Type B pancreatic cell (in vitro differentiated cells): ENCODE measurements at regions not wholly inside any gene's neighbourhood (a gene's known extent, or its start where the extent isn't known, plus 50 kb on each side); places are given as distances from the start of the nearest gene placed in this dataset.

ENCODE experiments used
- DNase-seq: peaks from one replicate; pipeline ENCODE4 v3.0.0; 2021; ENCODE audit warnings: mixed read lengths; ENCODE audit not compliant: unreplicated experiment; ENCODE audit errors: extremely low spot score
- H3K27ac Mint-ChIP-seq: 2 replicates; pipeline ENCODE4 v1.8.0; 2021; ENCODE audit warnings: mild to moderate bottlenecking, mixed read lengths
- H3K27me3 Mint-ChIP-seq: 2 replicates; pipeline ENCODE4 v1.8.0; 2021; ENCODE audit warnings: mixed read lengths
- H3K36me3 Mint-ChIP-seq: 2 replicates; pipeline ENCODE4 v1.8.0; 2021; ENCODE audit warnings: mixed read lengths
- H3K4me1 Mint-ChIP-seq: one replicate; pipeline ENCODE4 v1.8.0; 2021; ENCODE audit warnings: mixed read lengths; ENCODE audit not compliant: unreplicated experiment
- H3K4me3 Mint-ChIP-seq: 2 replicates; pipeline ENCODE4 v1.8.0; 2021; ENCODE audit warnings: mild to moderate bottlenecking, mixed read lengths
- H3K9me3 Mint-ChIP-seq: 2 replicates; pipeline ENCODE4 v1.8.0; 2021; ENCODE audit warnings: mixed read lengths
- CTCF ChIP-seq: fragments of 200-600 bp; sonication (generic); conservative IDR thresholded peaks from 2 replicates; pipeline ENCODE4 v1.5.0; 2021; ENCODE audit warnings: antibody characterized with exemption, mild to moderate bottlenecking

DNA sequence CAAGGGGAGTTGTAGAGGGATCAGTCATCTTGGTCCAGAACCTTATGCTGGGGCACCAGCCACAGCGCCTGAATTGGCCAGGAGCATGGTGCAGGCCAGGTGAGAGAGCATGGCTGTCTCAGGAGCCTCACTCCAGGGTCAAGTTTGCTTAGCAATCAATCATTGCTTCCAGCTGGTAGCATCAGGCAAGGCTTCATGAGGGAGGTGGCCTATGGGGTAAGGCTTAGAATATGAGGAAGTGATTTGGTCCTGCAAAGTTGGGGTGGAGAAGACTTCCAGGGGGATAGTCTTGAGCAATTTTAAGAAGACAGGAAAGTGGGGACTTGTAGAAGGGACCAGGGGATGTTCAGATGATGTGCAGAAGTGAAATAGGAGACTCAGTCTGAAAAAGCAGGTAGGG lies 53.9 kb upstream of the PITX1 start:
- DNase-seq: no peak
- no peaks in the 10 kb centered on the region for H3K4me1 Mint-ChIP-seq
- peaks cover 46% of the 10 kb centered on the region for H3K27me3 Mint-ChIP-seq
- H3K27ac Mint-ChIP-seq: no peak overlapping the region
- TF ChIP-seq CTCF: no peak
- H3K4me3 Mint-ChIP-seq: no peak overlapping the region
- H3K36me3 Mint-ChIP-seq: no peaks in the 10 kb centered on the region
- H3K9me3 Mint-ChIP-seq: no peaks in the 10 kb centered on the region

DNA sequence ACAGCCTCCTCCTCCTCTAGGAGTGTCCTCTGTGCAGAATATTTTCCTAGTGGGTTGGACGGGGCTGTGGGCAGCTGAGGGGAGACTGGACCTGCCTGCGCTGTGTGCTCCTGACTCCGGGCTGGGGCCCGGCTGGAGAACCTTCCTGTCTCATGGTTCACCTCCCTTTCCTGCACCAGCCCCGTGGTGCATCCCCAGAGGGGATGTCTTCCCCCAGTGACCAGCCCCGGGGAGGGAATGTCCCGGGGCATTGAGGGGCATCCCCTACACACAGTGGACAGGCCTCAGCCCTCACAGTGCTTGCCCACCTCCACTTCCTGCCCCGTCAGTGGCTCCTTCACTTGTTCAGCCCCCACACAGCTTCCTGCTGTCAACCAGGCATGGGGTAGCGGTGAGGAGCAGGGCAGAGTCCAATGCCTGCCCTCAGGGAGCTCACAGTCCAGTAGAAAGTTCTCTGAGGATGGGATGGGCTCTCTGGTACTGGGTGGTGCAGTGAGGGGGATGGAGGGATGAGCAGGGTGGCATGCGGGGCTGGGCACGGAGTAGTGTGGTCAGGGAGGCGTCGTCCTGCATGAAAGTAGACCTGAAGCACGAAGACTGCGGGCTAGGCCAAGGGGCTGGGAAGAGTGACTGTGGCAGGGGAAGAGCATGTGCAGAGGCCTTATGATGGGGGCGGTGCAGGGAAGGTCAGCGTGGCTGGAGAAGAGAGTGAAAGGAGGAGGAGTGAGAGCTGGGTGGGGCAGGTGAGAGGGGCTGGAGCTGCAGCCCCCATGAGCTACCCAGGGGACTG lies 52.1 kb upstream of the PITX1 start:
- Mint-ChIP-seq H3K27me3 (peaks cover 51% of the 10 kb centered on the region), H3K4me3 (no peak overlapping the region), H3K9me3 (peaks cover 6% of the 10 kb centered on the region), H3K4me1 (no peaks in the 10 kb centered on the region), H3K27ac (no peak overlapping the region), H3K36me3 (no peaks in the 10 kb centered on the region)
- no peak for DNase-seq
- TF ChIP-seq CTCF: no peak

- no peak for TF ChIP-seq CTCF
- Mint-ChIP-seq H3K27me3 (peaks cover 45% of the 10 kb centered on the region), H3K36me3 (no peaks in the 10 kb centered on the region), H3K4me1 (no peaks in the 10 kb centered on the region), H3K4me3 (no peak overlapping the region), H3K27ac (no peak overlapping the region), H3K9me3 (peaks cover 11% of the 10 kb centered on the region)
- DNase-seq: no peak
These were observed 51.3 kb upstream of the PITX1 start for GRCh38 chr5:135085133-135085935.
